MM.1S (cell line): ENCODE measurements at regions not wholly inside any gene's neighbourhood (a gene's known extent, or its start where the extent isn't known, plus 50 kb on each side); places are given as distances from the start of the nearest gene placed in this dataset.
"Not testable (repeated sequence)": the region's sequence is repeated elsewhere in the genome, so short reads cannot be mapped to it uniquely, and the experiment has no call there.

Source experiments
- DNase-seq: peaks from one replicate; pipeline ENCODE4 v3.0.0-alpha.2; 2015
- H2AFZ ChIP-seq: fragments of 300-600 bp; sonication (generic); 2 replicates; pipeline ENCODE4 v1.6.0; 2016; ENCODE audit warnings: antibody characterized with exemption, low read length
- H3F3A ChIP-seq: fragments of 300-600 bp; sonication (generic); 2 replicates; pipeline ENCODE4 v1.6.1; 2016; ENCODE audit warnings: mild to moderate bottlenecking, antibody characterized with exemption, low read length, moderate library complexity, mixed read lengths; ENCODE audit not compliant: insufficient read depth
- H3K27ac ChIP-seq: fragments of 300-600 bp; sonication (generic); 2 replicates; pipeline ENCODE4 v1.5.1; 2016; ENCODE audit warnings: mild to moderate bottlenecking, low read length
- H3K27me3 ChIP-seq: fragments of 300-600 bp; sonication (generic); replicated peaks from 2 replicates; pipeline ENCODE4 v1.6.0; 2016; ENCODE audit warnings: low read length; ENCODE audit not compliant: insufficient read depth
- H3K36me3 ChIP-seq: fragments of 300-600 bp; sonication (generic); replicated peaks from 2 replicates; pipeline ENCODE4 v1.6.1; 2016; ENCODE audit warnings: mild to moderate bottlenecking, low read length, mixed read lengths; ENCODE audit not compliant: insufficient read depth
- H3K4me1 ChIP-seq: fragments of 300-600 bp; sonication (generic); 2 replicates; pipeline ENCODE4 v1.6.1; 2016; ENCODE audit warnings: low read length, mixed read lengths
- H3K4me2 ChIP-seq: fragments of 300-600 bp; sonication (generic); 2 replicates; pipeline ENCODE4 v1.6.0; 2016; ENCODE audit warnings: low read depth, low read length
- H3K4me3 ChIP-seq: fragments of 300-600 bp; sonication (generic); 2 replicates; pipeline ENCODE4 v1.5.1; 2016; ENCODE audit warnings: low read length, mixed read lengths
- H3K79me2 ChIP-seq: fragments of 300-600 bp; sonication (generic); 2 replicates; pipeline ENCODE4 v1.6.1; 2016; ENCODE audit warnings: mixed run types, low read length, mixed read lengths
- H3K9ac ChIP-seq: fragments of 300-600 bp; sonication (generic); 2 replicates; pipeline ENCODE4 v1.6.1; 2016; ENCODE audit warnings: low read length, mixed read lengths
- H3K9me2 ChIP-seq: fragments of 300-600 bp; sonication (generic); replicated peaks from 2 replicates; pipeline ENCODE4 v1.6.1; 2016; ENCODE audit warnings: mild to moderate bottlenecking, low read length, mixed read lengths; ENCODE audit not compliant: insufficient read depth
- H3K9me3 ChIP-seq: fragments of 300-600 bp; sonication (generic); replicated peaks from 2 replicates; pipeline ENCODE4 v1.6.1; 2016; ENCODE audit warnings: mild to moderate bottlenecking, low read length, mixed read lengths; ENCODE audit not compliant: insufficient read depth
- H4K20me1 ChIP-seq: fragments of 300-600 bp; sonication (generic); 2 replicates; pipeline ENCODE4 v1.6.1; 2016; ENCODE audit warnings: mild to moderate bottlenecking, low read length, moderate library complexity, mixed read lengths; ENCODE audit not compliant: insufficient read depth
- CTCF ChIP-seq: fragments of 300-600 bp; sonication (generic); IDR thresholded peaks from 2 replicates; pipeline ENCODE4 v1.5.1; 2016; ENCODE audit warnings: antibody characterized with exemption, low read length, mixed read lengths
- EZH2 ChIP-seq: fragments of 300-600 bp; sonication (generic); optimal IDR thresholded peaks from 2 replicates; pipeline ENCODE3; 2017; ENCODE audit warnings: low read depth, mild to moderate bottlenecking, antibody characterized with exemption, low read length, mixed read lengths
- EZH2phosphoT487 ChIP-seq: fragments of 300-600 bp; sonication (generic); IDR thresholded peaks from 2 replicates; pipeline ENCODE4 v1.6.1; 2018; ENCODE audit warnings: antibody characterized with exemption, low read length

GRCh38 chr20:28562510-28562898, 2695.0 kb upstream of the DEFB115 start:
- H2AFZ ChIP-seq = no peak overlapping the region
- H3K79me2 ChIP-seq = no peaks in the 10 kb centered on the region
- H3K4me3 ChIP-seq = no peak overlapping the region
- DNase-seq = no peak
- H3K4me2 ChIP-seq = no peak overlapping the region
- no peaks in the 10 kb centered on the region for H3K36me3 ChIP-seq
- no peaks in the 10 kb centered on the region for H3K9me2 ChIP-seq
- H3K27me3 ChIP-seq = no peaks in the 10 kb centered on the region
- no peaks in the 10 kb centered on the region for H3K9me3 ChIP-seq
- H3K27ac ChIP-seq = no peak overlapping the region
- H3K9ac ChIP-seq = no peak overlapping the region
- no peaks in the 10 kb centered on the region for H3F3A ChIP-seq
- TF ChIP-seq EZH2phosphoT487 (no peak), EZH2 (no peak), CTCF (no peak)
- H3K4me1 ChIP-seq = no peaks in the 10 kb centered on the region
- no peaks in the 10 kb centered on the region for H4K20me1 ChIP-seq

- not testable (repeated sequence) for H3K27me3 ChIP-seq, H3K4me3 ChIP-seq, H3K9me2 ChIP-seq, H3K4me1 ChIP-seq, H3K9ac ChIP-seq, H2AFZ ChIP-seq, H3K9me3 ChIP-seq, H4K20me1 ChIP-seq, H3K27ac ChIP-seq, H3K79me2 ChIP-seq, H3K4me2 ChIP-seq, DNase-seq, H3F3A ChIP-seq, H3K36me3 ChIP-seq
These were observed 2694.5 kb upstream of the DEFB115 start for GRCh38 chr20:28562899-28563521.

DNA sequence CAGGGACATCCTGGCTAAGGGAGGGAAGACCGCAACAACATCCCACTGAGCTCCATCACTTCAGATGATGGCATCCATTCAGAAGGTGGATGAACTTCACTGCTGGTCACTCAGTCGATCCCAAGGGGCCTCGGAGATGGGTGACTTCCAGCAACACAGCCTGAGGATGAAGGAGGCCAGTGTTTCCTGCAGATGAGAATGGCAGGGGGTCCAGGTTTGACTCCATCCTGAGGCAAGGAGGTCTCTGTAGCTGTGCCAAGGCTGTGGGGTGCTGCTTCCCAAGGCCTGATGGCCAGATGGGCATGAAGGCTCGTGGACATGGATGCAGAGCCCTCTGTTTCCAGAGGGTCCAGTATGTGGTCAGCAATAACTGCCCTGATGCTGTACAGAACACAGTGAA, 2693.4 kb upstream of the DEFB115 start:
- not testable (repeated sequence) for H3K79me2 ChIP-seq, H3K4me1 ChIP-seq, H3K36me3 ChIP-seq, H3K9me2 ChIP-seq, H4K20me1 ChIP-seq, H2AFZ ChIP-seq, DNase-seq, H3K4me2 ChIP-seq, H3K9me3 ChIP-seq, H3K27ac ChIP-seq, H3K4me3 ChIP-seq, H3F3A ChIP-seq, H3K9ac ChIP-seq, H3K27me3 ChIP-seq

GRCh38 chr20:28564688-28565463, 2692.6 kb upstream of the DEFB115 start:
- DNase-seq, H3K9me3 ChIP-seq, H3K36me3 ChIP-seq: not testable (repeated sequence)

GRCh38 chr20:28575991-28576390, 2681.5 kb upstream of the DEFB115 start:
- H3F3A ChIP-seq, DNase-seq, H3K9me2 ChIP-seq, H3K36me3 ChIP-seq, H3K4me1 ChIP-seq, H4K20me1 ChIP-seq, H3K4me3 ChIP-seq, H3K4me2 ChIP-seq, H2AFZ ChIP-seq, H3K27ac ChIP-seq, H3K79me2 ChIP-seq, H3K9ac ChIP-seq, H3K27me3 ChIP-seq, H3K9me3 ChIP-seq: not testable (repeated sequence)

More at GRCh38 chr20:28564688-28565463, 2692.6 kb upstream of the DEFB115 start:
- not testable (repeated sequence) for H3K27me3 ChIP-seq, H2AFZ ChIP-seq, H4K20me1 ChIP-seq, H3F3A ChIP-seq, H3K4me3 ChIP-seq, H3K9me2 ChIP-seq, H3K4me2 ChIP-seq, H3K4me1 ChIP-seq, H3K79me2 ChIP-seq, H3K27ac ChIP-seq, H3K9ac ChIP-seq

- H3K9ac ChIP-seq, H3K9me2 ChIP-seq, H3K9me3 ChIP-seq: not testable (repeated sequence)
These were observed 2665.8 kb upstream of the DEFB115 start for GRCh38 chr20:28591680-28592079.

GRCh38 chr20:28593383-28593782, 2664.1 kb upstream of the DEFB115 start:
- H4K20me1 ChIP-seq, H3K36me3 ChIP-seq, H3F3A ChIP-seq, H3K79me2 ChIP-seq, H3K27me3 ChIP-seq, H3K9me2 ChIP-seq, H3K9me3 ChIP-seq, H3K9ac ChIP-seq, H3K4me3 ChIP-seq, H3K4me1 ChIP-seq, H3K27ac ChIP-seq, H3K4me2 ChIP-seq, DNase-seq, H2AFZ ChIP-seq: not testable (repeated sequence)

More at GRCh38 chr20:28591680-28592079, 2665.8 kb upstream of the DEFB115 start:
- not testable (repeated sequence) for H3K27me3 ChIP-seq, H3K79me2 ChIP-seq, H3K4me1 ChIP-seq, DNase-seq, H3K4me2 ChIP-seq, H3K27ac ChIP-seq, H4K20me1 ChIP-seq, H3K36me3 ChIP-seq, H3F3A ChIP-seq, H2AFZ ChIP-seq, H3K4me3 ChIP-seq
